ENCODE measurements at regions not wholly inside any gene's neighbourhood (a gene's known extent, or its start where the extent isn't known, plus 50 kb on each side); places are given as distances from the start of the nearest gene placed in this dataset.

DNA sequence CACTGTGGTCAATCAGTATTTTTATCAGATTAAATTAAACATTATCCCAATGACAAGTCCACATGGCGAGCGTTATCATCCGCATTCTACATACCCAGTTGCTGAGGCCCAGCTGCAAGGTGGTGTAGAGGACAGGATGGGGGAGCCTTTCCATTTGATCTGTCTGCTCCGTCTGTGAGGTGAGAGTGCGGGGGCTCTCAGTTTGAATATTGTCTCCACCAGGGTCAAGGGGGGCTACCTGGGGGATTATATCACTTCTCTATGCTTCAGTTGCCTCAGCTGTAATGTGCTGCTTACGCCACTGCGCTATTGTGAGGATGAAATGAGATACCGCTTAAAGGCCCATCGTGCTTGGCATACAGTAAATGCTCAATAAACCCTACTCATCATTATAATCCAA is 1106.0 kb downstream of the BCL11B start:
- no peak overlapping the region for H3K4me3 ChIP-seq (ENCODE audit: low read depth, low read length)

DNA sequence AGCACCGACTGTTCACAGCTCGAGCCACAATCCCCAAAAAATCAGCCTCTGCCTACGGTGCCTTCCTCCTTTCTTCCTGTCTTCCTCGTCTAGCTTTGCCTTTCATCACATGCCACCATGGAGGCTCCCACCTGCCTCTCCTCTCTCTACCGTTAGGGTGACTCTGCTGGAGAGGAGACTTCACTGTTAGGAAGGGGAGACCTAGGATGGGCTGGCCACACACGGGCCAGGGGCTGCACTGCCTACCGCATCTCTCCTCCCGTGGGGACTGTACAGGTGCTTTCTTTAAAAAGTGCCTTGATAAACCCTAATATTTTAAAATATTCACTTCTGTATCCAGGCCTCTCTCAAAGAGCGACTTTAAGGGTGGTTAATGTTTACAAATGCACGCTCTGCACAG is 1104.7 kb downstream of the BCL11B start:
- H3K4me3 ChIP-seq (ENCODE audit: low read depth, low read length): no peak overlapping the region

DNA sequence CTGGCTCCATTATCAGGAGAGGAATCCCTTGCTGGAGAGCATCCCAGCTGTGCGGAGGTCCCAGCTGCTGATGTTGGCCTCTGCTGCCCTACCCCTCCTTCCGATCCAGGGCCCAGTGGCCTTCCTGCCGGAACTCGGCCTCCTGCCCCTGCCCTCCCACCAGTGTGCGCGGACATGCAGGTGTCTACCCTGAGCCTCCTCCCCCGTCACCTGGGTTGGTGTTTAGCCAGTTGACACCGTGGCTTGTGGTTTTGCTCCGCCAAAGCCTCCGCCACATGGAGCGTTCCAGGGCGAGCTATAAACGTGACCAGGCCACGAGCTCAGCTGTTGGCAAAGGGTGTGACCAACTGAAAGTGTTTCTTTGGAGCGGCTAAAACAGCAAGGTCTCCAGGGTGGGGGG is 1104.3 kb downstream of the BCL11B start:
- H3K4me3 ChIP-seq (ENCODE audit: low read depth, low read length): no peak overlapping the region

DNA sequence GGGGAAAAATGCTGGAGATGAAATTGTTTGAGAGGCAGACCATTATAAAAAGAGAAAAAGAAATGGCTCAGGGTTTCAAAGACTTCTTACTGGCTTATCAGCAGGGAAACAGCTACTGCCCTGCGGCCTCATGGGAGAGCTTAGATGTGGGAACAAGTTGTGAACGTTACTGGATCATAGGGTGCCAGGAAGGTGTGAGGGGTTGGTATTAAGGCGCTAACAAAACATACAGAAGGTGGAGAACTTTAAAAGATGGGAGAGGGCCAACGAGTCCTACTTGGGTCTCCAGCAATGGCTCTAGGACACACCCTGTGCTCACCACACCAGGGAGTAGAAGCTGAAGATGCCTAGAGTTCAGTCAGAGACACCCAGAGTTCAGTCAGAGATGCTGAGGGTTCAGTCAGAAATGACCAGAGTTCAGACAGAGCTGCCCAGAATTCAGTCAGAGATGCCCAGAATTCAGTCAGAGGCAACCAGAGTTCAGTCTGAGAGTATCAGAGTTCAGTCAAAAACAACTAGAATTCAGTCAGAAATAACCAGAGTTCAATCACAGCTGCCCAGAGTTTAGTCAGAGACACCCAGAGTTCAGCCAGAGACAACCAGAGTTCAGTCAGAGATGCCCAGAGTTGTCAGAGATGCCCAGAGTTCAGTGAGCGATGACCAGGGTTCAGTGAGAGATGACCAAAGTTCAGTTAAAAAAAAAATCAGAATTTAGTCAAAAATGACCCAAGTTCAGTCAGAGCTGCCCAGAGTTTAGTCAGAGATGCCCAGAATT is 1103.6 kb downstream of the BCL11B start:
- H3K4me3 ChIP-seq (ENCODE audit: low read depth, low read length): no peak overlapping the region

DNA sequence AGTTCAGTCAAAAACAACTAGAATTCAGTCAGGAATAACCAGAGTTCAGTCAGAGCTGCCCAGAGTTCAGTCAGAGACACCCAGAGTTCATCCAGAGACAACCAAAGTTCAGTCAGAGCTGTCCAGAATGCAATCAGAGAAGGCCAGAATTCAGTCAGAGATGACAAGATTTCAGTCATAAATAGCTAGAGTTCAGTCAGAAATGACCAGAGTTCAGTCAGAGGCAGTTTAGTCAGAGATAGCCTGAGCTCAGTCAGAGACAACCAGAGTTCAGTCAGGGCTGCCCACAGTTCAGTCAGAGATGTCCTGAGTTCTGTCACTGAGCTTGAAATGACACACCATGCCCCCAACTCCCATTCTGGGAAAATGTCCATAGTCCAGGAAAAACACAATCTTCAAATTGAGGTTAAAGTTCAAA is 1102.8 kb downstream of the BCL11B start:
- no peak overlapping the region for H3K4me3 ChIP-seq (ENCODE audit: low read depth, low read length)

DNA sequence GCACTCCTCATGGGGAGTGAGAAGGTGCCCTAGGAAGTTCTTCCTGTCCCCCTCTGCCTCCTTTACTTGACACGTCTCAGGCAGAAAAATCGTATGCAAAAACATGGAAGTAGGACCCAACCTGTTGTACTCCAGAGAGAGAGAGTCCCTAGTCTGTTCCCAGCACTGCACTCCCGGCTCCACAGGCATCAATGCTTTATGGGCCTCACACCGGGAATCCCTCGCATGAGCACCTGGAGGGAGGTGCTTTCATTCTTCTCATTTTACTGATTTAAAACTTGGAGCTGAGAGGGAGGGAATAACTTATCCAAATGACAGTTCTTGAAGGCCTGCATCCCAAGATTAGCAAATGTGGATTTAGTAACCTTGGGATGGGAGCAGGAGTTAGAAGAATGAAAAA is 1101.4 kb downstream of the BCL11B start:
- no peak overlapping the region for H3K4me3 ChIP-seq (ENCODE audit: low read depth, low read length)

DNA sequence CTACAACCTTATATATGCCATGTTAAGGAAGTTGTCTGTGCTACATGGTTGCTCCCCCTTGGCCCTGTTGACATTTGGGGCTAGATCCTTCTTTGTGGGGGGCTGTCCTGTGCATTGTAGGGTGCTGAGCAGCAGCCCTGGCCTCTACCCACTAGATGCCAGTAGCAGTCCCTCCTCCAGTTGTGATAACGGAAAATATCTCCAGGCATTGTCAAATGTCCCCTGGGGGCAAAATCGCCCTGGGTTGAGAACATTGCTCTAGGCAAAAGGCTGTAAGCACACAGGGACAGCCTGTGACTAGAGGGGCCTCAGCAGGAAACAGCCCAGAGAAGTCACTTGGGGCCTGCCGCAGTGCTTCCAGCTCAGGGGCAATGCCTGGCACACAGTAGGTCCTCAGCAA is 1100.3 kb downstream of the BCL11B start:
- no peak overlapping the region for H3K4me3 ChIP-seq (ENCODE audit: low read depth, low read length)

DNA sequence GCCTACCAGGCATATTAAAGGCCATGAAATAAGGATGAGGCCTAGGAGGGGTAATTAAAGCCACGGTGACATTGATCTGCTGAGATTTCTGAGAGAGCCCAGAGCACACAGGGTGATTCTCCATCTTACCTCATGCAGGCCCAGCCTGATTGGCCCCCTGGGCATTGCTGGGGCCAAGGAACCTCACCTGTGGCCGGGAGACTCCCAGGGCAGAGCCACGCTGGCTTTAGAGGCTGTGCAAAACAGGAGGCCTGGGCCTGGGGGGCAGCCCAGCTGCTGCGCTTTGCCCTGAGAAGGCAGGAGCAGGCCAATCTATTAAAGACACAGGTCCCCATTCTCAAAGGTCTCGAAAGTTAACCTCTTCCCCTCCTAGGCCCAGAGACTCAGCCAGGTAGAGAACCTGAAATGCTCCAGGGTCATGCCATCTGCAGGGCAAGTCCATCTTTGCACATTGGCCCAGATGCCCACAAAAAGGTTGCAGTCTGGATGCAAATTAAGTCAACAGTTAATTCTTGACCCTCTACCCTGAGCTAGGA is 1099.7 kb downstream of the BCL11B start:
- no peak overlapping the region for H3K4me3 ChIP-seq (ENCODE audit: low read depth, low read length)

DNA sequence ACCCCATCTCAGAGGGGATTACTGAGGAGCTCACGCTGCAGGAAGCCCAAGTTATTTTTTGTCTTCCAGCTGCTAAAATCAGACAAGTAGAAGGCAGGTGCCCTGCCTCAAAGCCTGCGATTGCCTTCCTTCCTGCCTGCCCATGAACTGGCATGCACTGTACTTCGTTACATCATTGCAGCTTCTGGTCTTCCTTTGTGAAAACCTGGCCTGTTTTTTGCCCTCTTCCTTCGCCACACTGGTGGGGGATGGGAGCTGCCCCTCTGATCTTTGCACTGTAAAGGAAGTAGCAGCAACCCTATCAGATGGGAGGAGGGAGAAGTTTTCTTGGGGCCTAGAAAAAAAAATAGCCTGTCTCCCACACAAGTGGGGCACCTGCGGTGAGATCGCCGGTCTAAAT is 1098.7 kb downstream of the BCL11B start:
- H3K4me3 ChIP-seq (ENCODE audit: low read depth, low read length): no peak overlapping the region

DNA sequence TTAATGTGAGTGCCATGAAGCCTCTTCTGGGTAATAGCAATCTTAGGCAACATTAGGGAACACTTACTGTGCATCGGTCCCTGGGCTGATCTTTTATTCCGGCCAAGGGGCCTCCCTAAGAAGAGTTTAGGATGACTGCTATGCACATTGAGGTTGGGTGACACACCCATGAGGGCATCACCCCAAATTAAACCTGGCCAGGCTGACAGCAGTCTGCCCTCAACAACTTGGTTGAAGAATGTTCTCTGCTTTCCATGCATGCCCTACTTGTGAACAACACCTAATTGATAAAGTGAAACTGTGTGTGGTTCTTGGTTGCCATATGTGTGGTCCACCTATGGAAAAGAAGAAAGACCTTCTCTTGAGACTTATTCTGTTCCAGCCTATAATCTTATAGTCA is 1098.0 kb downstream of the BCL11B start:
- H3K4me3 ChIP-seq (ENCODE audit: low read depth, low read length): no peak overlapping the region

DNA sequence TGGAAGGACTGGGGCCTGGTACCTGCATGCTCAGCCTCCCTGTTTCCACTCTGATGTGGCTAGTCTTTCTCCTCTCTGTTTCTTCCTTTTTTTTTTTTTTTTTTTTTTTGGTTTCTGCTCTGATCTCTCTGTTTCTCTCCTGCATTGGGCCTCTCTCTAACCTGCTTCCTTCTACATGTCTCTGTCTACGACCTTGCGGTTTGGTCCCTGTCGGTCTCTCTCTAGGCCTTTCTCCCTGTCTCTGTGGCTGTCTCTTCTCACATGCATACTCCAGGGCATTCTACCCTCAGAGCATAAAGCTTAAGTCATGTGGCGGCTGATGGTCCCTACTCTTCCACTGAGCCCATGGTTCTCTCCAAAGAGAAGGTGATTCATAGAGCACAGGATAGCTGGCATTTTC is 1096.6 kb downstream of the BCL11B start:
- H3K4me3 ChIP-seq (ENCODE audit: low read depth, low read length): no peak overlapping the region

DNA sequence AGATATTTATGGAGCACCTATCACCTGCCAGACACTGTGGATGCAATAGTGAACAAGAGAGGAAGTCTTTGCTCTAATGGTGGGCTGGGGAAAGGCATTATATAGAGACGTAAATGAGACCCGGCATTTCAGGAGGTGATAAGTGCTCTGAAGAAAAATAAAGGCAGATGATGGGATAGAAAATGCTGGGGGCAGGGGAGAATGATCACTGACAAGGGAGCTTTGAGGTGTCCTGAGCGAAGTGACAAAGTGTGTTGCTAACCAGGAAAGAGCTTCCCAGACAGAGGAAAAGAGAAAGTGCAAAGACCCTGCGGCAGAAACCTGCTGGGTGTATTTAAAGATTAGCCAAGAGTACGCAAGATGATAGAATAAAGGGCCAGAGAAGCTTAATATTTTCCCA is 1096.1 kb downstream of the BCL11B start:
- H3K4me3 ChIP-seq (ENCODE audit: low read depth, low read length): no peak overlapping the region

DNA sequence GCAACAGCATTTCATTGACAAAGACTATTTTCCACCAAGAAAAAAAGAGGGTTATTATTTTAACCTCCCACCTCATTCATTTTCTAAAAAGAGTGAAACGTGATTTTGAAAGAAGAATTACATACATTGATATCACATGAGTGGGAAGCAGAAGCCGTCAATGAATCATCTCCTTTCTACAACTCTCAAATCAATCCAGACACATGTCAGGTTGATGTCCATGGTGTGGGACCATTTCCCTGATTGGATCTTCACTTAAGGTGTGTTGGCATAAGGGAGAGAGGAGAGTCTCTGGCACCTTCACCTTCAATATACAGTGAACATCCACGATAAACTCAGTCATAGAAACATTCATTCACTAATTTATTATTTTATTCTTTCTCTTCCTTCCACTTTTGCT is 1095.1 kb downstream of the BCL11B start:
- no peak overlapping the region for H3K4me3 ChIP-seq (ENCODE audit: low read depth, low read length)

DNA sequence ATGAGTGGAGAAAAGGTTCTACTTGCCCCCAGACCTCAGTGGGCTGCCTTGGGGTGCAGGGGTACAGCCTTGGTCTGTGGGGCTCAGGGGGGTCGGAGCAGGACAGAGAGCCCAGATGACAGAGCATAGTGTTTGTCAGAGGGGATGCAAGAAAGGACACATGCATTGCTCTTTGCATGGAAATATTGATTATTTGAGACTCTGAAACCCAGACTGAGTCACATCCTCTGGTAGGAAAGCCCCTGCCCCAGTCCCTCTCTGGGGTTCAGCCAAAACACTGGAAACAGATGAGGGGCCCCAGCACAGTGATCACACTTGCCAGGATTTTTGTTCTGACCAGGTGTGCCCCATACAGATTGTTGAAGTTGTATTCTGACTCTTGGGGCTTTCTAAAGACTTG is 1094.4 kb downstream of the BCL11B start:
- H3K4me3 ChIP-seq (ENCODE audit: low read depth, low read length): no peak overlapping the region

DNA sequence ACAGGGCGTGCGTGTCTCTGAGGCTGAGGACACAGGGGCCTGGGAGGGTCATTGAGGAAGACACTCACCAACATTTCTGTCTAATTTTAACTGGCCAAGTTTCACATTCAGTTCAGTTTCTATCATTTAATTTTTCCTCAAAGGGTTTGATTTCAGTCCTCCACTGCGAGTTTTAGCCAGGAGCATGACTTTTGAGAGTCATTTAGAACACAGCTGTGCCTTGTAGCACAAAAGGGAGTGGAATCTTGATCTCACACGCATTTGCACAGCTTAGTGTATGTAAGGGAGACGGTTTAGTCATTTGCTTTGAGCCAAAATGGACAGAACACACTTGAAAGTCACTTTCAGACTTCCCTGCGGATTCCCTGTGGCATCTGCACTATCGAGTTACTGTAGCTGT is 1090.8 kb downstream of the BCL11B start:
- no peak overlapping the region for H3K4me3 ChIP-seq (ENCODE audit: low read depth, low read length)

DNA sequence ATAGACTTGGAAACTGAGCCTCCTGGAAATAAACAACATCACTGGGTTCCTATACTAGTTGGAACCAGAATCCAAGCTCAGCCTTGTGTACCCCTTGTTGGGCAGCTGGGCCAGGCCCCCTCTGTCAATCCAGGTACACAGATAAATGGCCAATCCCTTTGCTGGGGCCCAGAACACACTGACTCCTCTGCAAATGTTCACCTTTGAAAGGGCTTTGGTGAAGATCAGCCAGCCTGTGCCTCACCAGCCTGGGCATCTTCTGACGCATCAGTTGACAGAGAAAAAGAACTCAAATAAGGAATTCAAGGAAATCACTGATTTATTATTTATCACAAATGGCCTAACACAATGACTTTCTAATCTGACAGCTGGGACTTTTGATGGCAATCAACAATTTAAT is 1090.2 kb downstream of the BCL11B start:
- H3K4me3 ChIP-seq (ENCODE audit: low read depth, low read length): no peak overlapping the region

DNA sequence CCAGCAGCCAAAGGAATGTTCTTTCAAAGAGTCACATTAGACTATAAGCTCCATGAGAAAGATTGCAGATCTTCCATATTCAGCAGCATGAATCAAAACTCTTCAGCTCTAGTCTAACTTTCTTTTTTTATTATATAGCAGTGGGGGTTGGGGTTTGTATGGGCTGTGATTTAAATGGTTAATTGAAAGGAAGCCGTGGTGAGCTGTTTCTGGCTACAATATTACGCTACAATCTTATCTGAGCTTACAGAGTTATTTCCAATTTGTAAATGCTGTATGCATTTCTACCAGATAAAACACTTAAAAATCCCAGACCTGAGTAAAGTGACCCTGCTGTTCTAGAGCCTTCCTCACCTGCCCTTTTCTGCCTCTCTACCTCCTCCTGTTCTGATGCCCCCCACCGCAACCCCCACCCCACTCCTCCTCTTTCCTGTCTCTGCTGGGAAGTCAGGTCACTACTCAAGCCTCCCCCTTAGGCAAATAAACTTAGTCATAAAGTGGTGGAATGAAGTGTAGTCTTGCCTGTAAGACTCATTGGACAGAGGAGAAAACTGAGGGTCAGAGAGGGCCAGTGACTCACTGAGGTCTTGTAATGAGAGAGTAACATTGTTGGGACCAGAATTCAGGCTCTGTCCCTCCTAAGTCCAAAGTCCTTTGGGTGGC is 1089.5 kb downstream of the BCL11B start:
- H3K4me3 ChIP-seq (ENCODE audit: low read depth, low read length): no peak overlapping the region

DNA sequence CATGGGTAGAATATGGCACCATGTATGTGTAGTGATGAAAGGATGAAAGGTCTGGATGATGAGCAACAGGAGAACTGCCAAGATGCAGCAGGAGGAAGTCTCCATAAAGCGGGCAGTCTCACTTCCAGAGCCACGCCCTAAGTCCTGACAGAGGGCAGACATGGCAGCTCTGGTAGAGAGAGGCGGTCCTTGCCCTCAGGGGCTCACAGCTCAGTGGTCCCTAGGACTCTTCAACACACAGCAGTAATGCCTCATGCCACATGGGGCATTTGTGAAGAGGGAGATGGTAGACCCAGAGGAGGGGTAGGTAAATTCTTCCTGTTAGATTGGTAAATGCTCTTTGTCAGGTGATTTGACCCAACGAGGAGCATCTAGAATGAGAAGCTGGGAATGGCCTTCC is 1088.4 kb downstream of the BCL11B start:
- H3K4me3 ChIP-seq (ENCODE audit: low read depth, low read length): no peak overlapping the region

DNA sequence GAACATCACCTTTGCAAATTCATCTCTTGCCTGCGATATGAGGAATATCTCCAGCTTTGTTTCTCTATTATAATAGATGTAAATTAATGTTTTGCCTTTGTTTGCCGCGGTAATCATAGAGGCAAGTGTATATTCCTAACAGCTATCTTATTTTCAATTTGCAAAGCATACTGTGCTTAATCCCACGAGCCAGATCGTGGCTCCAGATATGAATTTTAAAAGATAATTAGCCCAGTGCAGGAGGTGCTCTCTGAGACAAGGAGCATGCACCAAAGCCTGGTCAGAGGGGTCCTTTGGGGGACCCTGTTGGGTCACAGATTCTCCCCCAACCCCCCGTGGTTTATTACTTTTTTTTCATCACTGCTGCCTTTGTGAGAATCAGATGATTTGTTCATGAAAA is 1087.5 kb downstream of the BCL11B start:
- H3K4me3 ChIP-seq (ENCODE audit: low read depth, low read length): no peak overlapping the region

DNA sequence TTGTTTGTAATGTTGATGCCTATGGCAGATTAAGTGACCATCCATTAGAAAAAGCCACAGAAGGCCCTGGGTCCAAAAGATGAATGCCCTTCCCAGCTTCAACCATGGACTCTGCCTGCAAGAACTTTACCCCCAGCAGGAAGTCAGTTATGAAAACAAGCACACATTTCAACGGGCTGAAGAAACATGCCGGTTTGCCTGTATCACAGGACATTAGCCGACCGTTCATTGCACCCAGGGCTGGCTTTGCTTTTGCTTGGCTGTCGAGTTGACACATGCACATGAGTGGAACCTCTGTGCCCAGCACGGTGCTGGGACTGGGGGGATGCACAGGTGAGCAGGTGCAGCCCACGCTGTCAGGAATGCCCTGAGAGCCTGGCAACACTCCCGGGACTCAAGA is 1087.0 kb downstream of the BCL11B start:
- no peak overlapping the region for H3K4me3 ChIP-seq (ENCODE audit: low read depth, low read length)

DNA sequence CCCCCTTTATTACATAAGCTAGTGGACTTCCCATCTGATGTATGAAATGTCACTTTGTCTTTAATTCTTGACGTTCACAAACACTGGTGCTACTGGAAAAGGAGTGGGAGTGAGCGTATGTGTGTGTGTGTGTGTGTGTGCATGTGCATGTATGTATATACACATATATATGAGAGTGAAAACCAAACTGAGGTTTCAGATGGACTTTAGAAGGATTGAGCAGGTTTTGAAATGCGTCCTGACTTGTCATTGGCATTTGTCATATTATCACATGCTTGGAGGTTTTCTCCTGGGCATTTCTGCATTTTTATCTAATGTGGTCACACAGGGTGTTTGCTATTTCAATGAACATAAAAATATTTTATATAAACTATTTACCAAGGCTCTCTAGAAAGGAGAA is 1085.9 kb downstream of the BCL11B start:
- H3K4me3 ChIP-seq (ENCODE audit: low read depth, low read length): no peak overlapping the region

DNA sequence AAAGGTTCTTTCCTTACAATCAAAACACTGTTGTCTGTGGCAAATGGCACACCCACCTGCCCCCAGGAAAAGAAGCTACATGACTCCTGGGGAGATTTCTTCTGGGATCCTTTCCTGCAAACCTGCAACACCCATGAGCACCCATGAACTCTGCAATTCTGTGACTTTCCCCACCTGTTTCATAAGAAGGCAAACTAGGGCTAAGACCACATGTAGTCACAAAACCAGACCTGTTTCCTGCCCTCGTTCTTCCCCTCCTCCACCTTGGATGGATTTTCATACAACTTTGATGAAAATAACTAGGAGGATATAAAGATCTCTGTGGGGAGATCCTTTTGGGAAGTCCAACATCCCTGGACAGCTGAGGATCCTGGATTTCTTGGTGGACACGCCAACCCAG is 1084.7 kb downstream of the BCL11B start:
- H3K4me3 ChIP-seq (ENCODE audit: low read depth, low read length): no peak overlapping the region

DNA sequence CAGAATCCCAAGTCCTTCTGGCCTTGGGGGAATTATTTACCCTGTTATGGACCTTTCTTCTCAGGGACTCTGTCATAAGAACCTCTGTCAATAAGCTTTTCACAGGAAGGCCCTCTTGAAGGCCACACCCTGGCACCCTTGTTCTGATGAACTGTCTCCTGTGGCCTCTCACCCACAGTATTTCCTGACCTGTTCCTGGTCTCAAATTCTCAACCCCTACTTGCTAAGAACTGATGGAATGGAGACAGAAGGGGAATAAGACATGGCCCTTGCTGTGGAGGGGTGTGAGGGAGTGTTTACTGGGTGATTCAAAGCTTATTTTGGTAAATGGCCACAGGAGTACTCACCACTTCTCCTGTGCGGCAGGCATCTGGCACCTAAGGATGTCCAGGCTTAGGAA is 1082.9 kb downstream of the BCL11B start:
- no peak overlapping the region for H3K4me3 ChIP-seq (ENCODE audit: low read depth, low read length)

Measured in iPS-11a (cell line).